Gastrocnemius medialis (tissue), 4 donors: ENCODE measurements at regions not wholly inside any gene's neighbourhood (a gene's known extent, or its start where the extent isn't known, plus 50 kb on each side); places are given as distances from the start of the nearest gene placed in this dataset.

Experiments
- ATAC-seq, 2 donors: fragments of 150-250 bp; one replicate each; pipeline ENCODE4 v1.9.1; 2016
- DNase-seq, 2 donors: peaks; one replicate each; pipeline ENCODE4 v3.0.0-alpha.2; 2019
- H3K27ac ChIP-seq, 4 donors: fragments of 200-600 bp; sonication (generic); 1 replicate in 1 of 4; 2 replicates in 3 of 4; pipeline ENCODE4 v1.5.1; 2016 to 2018; ENCODE audit warnings: mild to moderate bottlenecking in 2 of 4, moderate library complexity in 1 of 4
- H3K27me3 ChIP-seq, 3 donors: fragments of 200-600 bp; sonication (generic) in 2 of 3; 1 replicate in 1 of 3; 2 replicates in 2 of 3; pipeline versions ENCODE4 v1.5.1 to v1.6.0; 2016 to 2019; ENCODE audit warnings: mild to moderate bottlenecking in 1 of 3, moderate library complexity in 1 of 3
- H3K36me3 ChIP-seq, 2 donors: fragments of 200-600 bp; sonication (generic) in 1 of 2; one replicate each; pipeline ENCODE4 v1.5.1; 2017 to 2018
- H3K4me1 ChIP-seq, 2 donors: fragments of 200-600 bp; sonication (generic) in 1 of 2; one replicate each; pipeline ENCODE4 v1.5.1; 2016 to 2017; ENCODE audit warnings: mild to moderate bottlenecking in 2 of 2
- H3K4me3 ChIP-seq, 4 donors: fragments of 200-600 bp; sonication (generic) in 3 of 4; 1 replicate in 1 of 4; 2 replicates in 3 of 4; pipeline ENCODE4 v1.5.1; 2016 to 2019; ENCODE audit warnings: mild to moderate bottlenecking in 2 of 4
- H3K9me3 ChIP-seq, 3 donors: fragments of 200-600 bp; sonication (generic) in 2 of 3; 1 replicate in 1 of 3; 2 replicates in 2 of 3; pipeline ENCODE4 v1.5.1; 2016 to 2019
- CTCF ChIP-seq, 5 experiments: fragments of 450-650 bp in 3 of 5; fragments of 200-600 bp in 2 of 5; sonication (generic) in 2 of 5; IDR thresholded peaks in 4 of 5; conservative IDR thresholded peaks in 1 of 5; 1 replicate in 4 of 5; 2 replicates in 1 of 5; pipeline ENCODE4 v1.5.1; 2016 to 2019; ENCODE audit warnings: antibody characterized with exemption in 5 of 5, mild to moderate bottlenecking in 3 of 5, moderate library complexity in 3 of 5
- POLR2A ChIP-seq, 2 donors: fragments of 450-650 bp; IDR thresholded peaks; one replicate each; pipeline ENCODE4 v1.6.1; 2017; ENCODE audit warnings: antibody characterized with exemption in 2 of 2, mild to moderate bottlenecking in 2 of 2, moderate library complexity in 2 of 2
- in situ Hi-C, 4 donors: fragments of 200-750 bp; cut with MboI; loops; one replicate each; pipeline versions ENCODE4 v1.15.0 to v1.8.0; 2017; ENCODE audit warnings: low sequenced_read_pairs in 4 of 4
- intact Hi-C: fragments of 100-400 bp; cut with DNase I; formaldehyde crosslinking; loops from one replicate; pipeline ENCODE4 v1.15.1; 2023; ENCODE audit warnings: low total_unique reads

- ATAC-seq: peak; percentile 87 to 95
- in situ Hi-C loops (no loop called here), intact Hi-C loops (no loop called here)
- no peak overlapping the region for H3K27ac ChIP-seq
- H3K4me1 ChIP-seq: no peaks in the 10 kb centered on the region
- TF ChIP-seq CTCF (IDR thresholded peaks at IDR 0.05 in 4 of 5, conservative IDR thresholded peaks at IDR 0.05 in 1 of 5) (no peak), POLR2A (IDR thresholded peaks at IDR 0.05) (no peak)
- no peaks in the 10 kb centered on the region for H3K9me3 ChIP-seq
- no peak overlapping the region for H3K4me3 ChIP-seq
- peak; percentile 26 to 60 for DNase-seq
- H3K27me3 ChIP-seq: no peaks in the 10 kb centered on the region
- H3K36me3 ChIP-seq: no peaks in the 10 kb centered on the region
Measured at GRCh38 chrY:8994001-8994400, 343.3 kb upstream of the TSPY4 start.

DNA sequence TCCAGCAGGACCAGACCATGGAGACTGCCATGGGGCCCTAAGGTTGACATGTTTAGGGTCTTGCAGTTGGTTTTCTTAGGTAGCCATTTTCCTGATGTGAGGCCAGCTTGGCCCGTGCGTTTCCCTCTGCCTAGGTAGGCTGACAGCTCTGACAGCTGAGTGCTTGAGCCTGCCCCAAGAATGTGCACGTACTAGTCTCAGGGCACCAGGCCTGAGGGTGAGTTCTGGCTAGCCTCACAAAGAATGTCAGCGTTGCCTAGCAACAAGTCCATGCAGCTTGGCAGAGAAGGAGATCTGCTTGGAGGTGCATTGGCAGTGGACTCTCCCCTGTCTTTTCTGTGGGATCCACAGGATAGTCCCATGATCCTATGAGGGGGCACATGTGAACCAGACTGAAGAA is 336.0 kb upstream of the TSPY4 start:
- TF ChIP-seq CTCF (IDR thresholded peaks at IDR 0.05 in 4 of 5, conservative IDR thresholded peaks at IDR 0.05 in 1 of 5): no peak
- no peak for TF ChIP-seq POLR2A (IDR thresholded peaks at IDR 0.05)
- intact Hi-C loops: no loop called here
- H3K27ac ChIP-seq: no peak overlapping the region
- no peaks in the 10 kb centered on the region for H3K9me3 ChIP-seq
- no peaks in the 10 kb centered on the region for H3K4me1 ChIP-seq
- no peaks in the 10 kb centered on the region for H3K27me3 ChIP-seq
- H3K36me3 ChIP-seq: no peaks in the 10 kb centered on the region
- ATAC-seq (no peak), DNase-seq (peak in 1 of 2 donors; percentile 8)
- in situ Hi-C loops: no loop called here
- no peak overlapping the region for H3K4me3 ChIP-seq

DNA sequence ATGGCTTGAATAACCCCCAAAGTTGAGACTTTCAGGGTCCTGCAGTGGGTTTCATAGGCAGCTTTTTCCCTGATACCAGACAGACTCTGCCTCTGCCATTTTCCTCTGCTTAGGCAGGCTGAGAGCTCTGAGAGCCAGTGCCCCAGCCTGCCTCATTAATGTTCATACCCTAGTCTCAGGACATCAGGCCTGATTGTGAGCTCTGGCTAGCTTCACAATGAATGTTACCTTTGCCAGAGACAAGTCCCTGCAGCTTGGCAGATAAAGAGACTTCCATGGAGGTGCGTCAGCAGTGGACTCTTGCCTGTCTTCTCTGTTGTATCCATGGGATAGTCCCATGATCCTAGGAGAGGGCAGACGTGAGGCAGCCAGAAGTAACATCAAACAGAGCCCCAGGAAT is 333.5 kb upstream of the TSPY4 start:
- Histone ChIP-seq H3K4me3 (no peak overlapping the region), H3K4me1 (no peaks in the 10 kb centered on the region), H3K36me3 (no peaks in the 10 kb centered on the region), H3K27me3 (no peaks in the 10 kb centered on the region), H3K27ac (no peak overlapping the region), H3K9me3 (no peaks in the 10 kb centered on the region)
- intact Hi-C loops (no loop called here), in situ Hi-C loops (no loop called here)
- DNase-seq: no peak
- TF ChIP-seq POLR2A (IDR thresholded peaks at IDR 0.05): no peak
- TF ChIP-seq CTCF (IDR thresholded peaks at IDR 0.05 in 4 of 5, conservative IDR thresholded peaks at IDR 0.05 in 1 of 5): no peak
- no peak for ATAC-seq

DNA sequence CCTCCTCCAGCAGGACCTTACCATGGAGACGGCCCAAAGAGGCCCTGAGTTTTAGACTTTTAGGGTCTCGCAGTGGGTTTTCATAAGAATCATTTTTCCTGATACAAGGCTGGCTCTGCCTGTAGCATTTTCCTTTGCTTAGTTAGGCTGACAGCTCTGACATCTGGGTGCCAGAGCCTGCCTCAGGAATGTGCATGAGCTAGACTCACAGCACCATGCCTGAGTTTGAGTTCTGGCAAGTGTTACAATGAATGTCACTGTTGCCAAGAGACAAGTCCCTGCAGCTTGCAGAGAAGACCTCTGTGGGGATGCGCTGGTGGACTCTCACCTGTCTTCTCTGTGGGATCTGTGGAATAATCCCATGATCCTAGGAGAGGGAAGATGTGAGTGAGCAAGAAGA is 328.6 kb upstream of the TSPY4 start:
- TF ChIP-seq POLR2A (IDR thresholded peaks at IDR 0.05) (no peak), CTCF (IDR thresholded peaks at IDR 0.05 in 4 of 5, conservative IDR thresholded peaks at IDR 0.05 in 1 of 5) (no peak)
- intact Hi-C loops: no loop called here
- Histone ChIP-seq H3K9me3 (no peaks in the 10 kb centered on the region), H3K4me1 (no peaks in the 10 kb centered on the region), H3K36me3 (no peaks in the 10 kb centered on the region), H3K27ac (no peak overlapping the region), H3K27me3 (no peaks in the 10 kb centered on the region), H3K4me3 (no peak overlapping the region)
- DNase-seq (no peak), ATAC-seq (no peak)
- in situ Hi-C loops: no loop called here

DNA sequence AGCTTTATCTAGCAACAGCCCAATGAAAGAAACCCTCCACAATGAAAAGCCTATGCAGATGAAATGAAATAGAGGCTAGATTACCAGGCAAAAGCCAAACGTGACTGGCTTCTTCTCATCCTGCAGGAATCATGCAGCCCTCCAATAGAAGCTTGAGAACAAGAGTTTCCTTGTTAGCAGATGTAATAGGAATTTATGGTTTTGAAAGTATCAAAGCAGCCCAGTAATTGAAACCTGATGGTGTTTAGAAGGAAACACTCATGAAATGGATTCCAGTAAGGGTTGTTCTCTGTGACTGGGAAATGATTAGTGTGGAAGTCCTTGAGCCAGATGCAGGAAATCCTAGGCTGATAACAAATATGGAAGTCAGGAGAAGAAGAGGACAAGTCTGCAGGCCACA is 320.3 kb upstream of the TSPY4 start:
- in situ Hi-C loops (no loop called here), intact Hi-C loops (no loop called here)
- Histone ChIP-seq H3K9me3 (no peaks in the 10 kb centered on the region), H3K27ac (no peak overlapping the region), H3K36me3 (no peaks in the 10 kb centered on the region), H3K27me3 (no peaks in the 10 kb centered on the region), H3K4me1 (no peaks in the 10 kb centered on the region), H3K4me3 (no peak overlapping the region)
- ATAC-seq (no peak), DNase-seq (no peak)
- TF ChIP-seq CTCF (IDR thresholded peaks at IDR 0.05 in 4 of 5, conservative IDR thresholded peaks at IDR 0.05 in 1 of 5) (no peak), POLR2A (IDR thresholded peaks at IDR 0.05) (no peak)
